ENCODE measurements at regions not wholly inside any gene's neighbourhood (a gene's known extent, or its start where the extent isn't known, plus 50 kb on each side); places are given as distances from the start of the nearest gene placed in this dataset.
A peak's percentile ranks its signal among the peaks of the same experiment; 100 is the strongest.

- peaks cover 3% of the 10 kb centered on the region for H3K27me3 ChIP-seq (ENCODE audit: insufficient read depth, insufficient read length)
- H3K9ac ChIP-seq (ENCODE audit: insufficient read length, low read depth), result peak overlapping the region; percentile 28
- peaks cover 5% of the 10 kb centered on the region for H3K4me1 ChIP-seq (ENCODE audit: insufficient read depth, insufficient read length)
- no peaks in the 10 kb centered on the region for H3K9me3 ChIP-seq (ENCODE audit: insufficient read depth, low read length)
- TF ChIP-seq SUZ12 (IDR thresholded peaks at IDR 0.05; ENCODE audit: extremely low read depth, insufficient read depth, insufficient read length), result no peak
- no peak for TF ChIP-seq ZNF274 (IDR thresholded peaks at IDR 0.05; ENCODE audit: low read depth, low read length)
- no peak for TF ChIP-seq YY1 (IDR thresholded peaks at IDR 0.05; ENCODE audit: insufficient read depth, insufficient read length)
- no peak overlapping the region for H3K4me3 ChIP-seq (ENCODE audit: insufficient read length, low read depth)
- peak; percentile 35 for DNase-seq (ENCODE audit: low read depth, low spot score)
- H3K36me3 ChIP-seq (ENCODE audit: insufficient read depth, insufficient read length, low read length), result no peaks in the 10 kb centered on the region
Measured at GRCh38 chr2:41871080-41871479, 176.7 kb upstream of the PKDCC start.

GRCh38 chr2:41872646-41873045 is 175.2 kb upstream of the PKDCC start:
- peaks cover 3% of the 10 kb centered on the region for H3K27me3 ChIP-seq (ENCODE audit: insufficient read depth, insufficient read length)
- peaks cover 5% of the 10 kb centered on the region for H3K4me1 ChIP-seq (ENCODE audit: insufficient read depth, insufficient read length)
- no peaks in the 10 kb centered on the region for H3K9me3 ChIP-seq (ENCODE audit: insufficient read depth, low read length)
- H3K9ac ChIP-seq (ENCODE audit: insufficient read length, low read depth), result no peak overlapping the region
- DNase-seq (ENCODE audit: low read depth, low spot score), result no peak
- H3K36me3 ChIP-seq (ENCODE audit: insufficient read depth, insufficient read length, low read length), result no peaks in the 10 kb centered on the region
- no peak overlapping the region for H3K4me3 ChIP-seq (ENCODE audit: insufficient read length, low read depth)
- TF ChIP-seq ZNF274 (IDR thresholded peaks at IDR 0.05; ENCODE audit: low read depth, low read length), result no peak
- no peak for TF ChIP-seq SUZ12 (IDR thresholded peaks at IDR 0.05; ENCODE audit: extremely low read depth, insufficient read depth, insufficient read length)
- no peak for TF ChIP-seq YY1 (IDR thresholded peaks at IDR 0.05; ENCODE audit: insufficient read depth, insufficient read length)

- no peak for DNase-seq (ENCODE audit: low read depth, low spot score)
- Histone ChIP-seq H3K4me1 (ENCODE audit: insufficient read depth, insufficient read length) (peaks cover 5% of the 10 kb centered on the region), H3K9me3 (ENCODE audit: insufficient read depth, low read length) (no peaks in the 10 kb centered on the region), H3K27me3 (ENCODE audit: insufficient read depth, insufficient read length) (peaks cover 3% of the 10 kb centered on the region), H3K4me3 (ENCODE audit: insufficient read length, low read depth) (no peak overlapping the region), H3K36me3 (ENCODE audit: insufficient read depth, insufficient read length, low read length) (no peaks in the 10 kb centered on the region), H3K9ac (ENCODE audit: insufficient read length, low read depth) (no peak overlapping the region)
- TF ChIP-seq SUZ12 (IDR thresholded peaks at IDR 0.05; ENCODE audit: extremely low read depth, insufficient read depth, insufficient read length), result no peak
Measured at GRCh38 chr2:41873102-41874031, 174.5 kb upstream of the PKDCC start.

GRCh38 chr2:41877114-41877678 is 170.6 kb upstream of the PKDCC start:
- Histone ChIP-seq H3K4me3 (ENCODE audit: insufficient read length, low read depth) (no peak overlapping the region), H3K9me3 (ENCODE audit: insufficient read depth, low read length) (no peaks in the 10 kb centered on the region), H3K9ac (ENCODE audit: insufficient read length, low read depth) (no peak overlapping the region), H3K27me3 (ENCODE audit: insufficient read depth, insufficient read length) (no peaks in the 10 kb centered on the region), H3K4me1 (ENCODE audit: insufficient read depth, insufficient read length) (no peaks in the 10 kb centered on the region), H3K36me3 (ENCODE audit: insufficient read depth, insufficient read length, low read length) (no peaks in the 10 kb centered on the region)
- no peak for TF ChIP-seq SUZ12 (IDR thresholded peaks at IDR 0.05; ENCODE audit: extremely low read depth, insufficient read depth, insufficient read length)
- no peak for DNase-seq (ENCODE audit: low read depth, low spot score)

- Histone ChIP-seq H3K9me3 (ENCODE audit: insufficient read depth, low read length) (no peaks in the 10 kb centered on the region), H3K9ac (ENCODE audit: insufficient read length, low read depth) (no peak overlapping the region), H3K36me3 (ENCODE audit: insufficient read depth, insufficient read length, low read length) (no peaks in the 10 kb centered on the region), H3K27me3 (ENCODE audit: insufficient read depth, insufficient read length) (no peaks in the 10 kb centered on the region), H3K4me3 (ENCODE audit: insufficient read length, low read depth) (no peak overlapping the region), H3K4me1 (ENCODE audit: insufficient read depth, insufficient read length) (no peaks in the 10 kb centered on the region)
- no peak for DNase-seq (ENCODE audit: low read depth, low spot score)
- TF ChIP-seq YY1 (IDR thresholded peaks at IDR 0.05; ENCODE audit: insufficient read depth, insufficient read length) (no peak), SUZ12 (IDR thresholded peaks at IDR 0.05; ENCODE audit: extremely low read depth, insufficient read depth, insufficient read length) (no peak)
Measured at GRCh38 chr2:41878056-41878455, 169.8 kb upstream of the PKDCC start.

GRCh38 chr2:41878716-41879234 is 169.0 kb upstream of the PKDCC start:
- Histone ChIP-seq H3K4me3 (ENCODE audit: insufficient read length, low read depth) (no peak overlapping the region), H3K9me3 (ENCODE audit: insufficient read depth, low read length) (no peaks in the 10 kb centered on the region), H3K9ac (ENCODE audit: insufficient read length, low read depth) (no peak overlapping the region), H3K4me1 (ENCODE audit: insufficient read depth, insufficient read length) (no peaks in the 10 kb centered on the region), H3K36me3 (ENCODE audit: insufficient read depth, insufficient read length, low read length) (no peaks in the 10 kb centered on the region), H3K27me3 (ENCODE audit: insufficient read depth, insufficient read length) (no peaks in the 10 kb centered on the region)
- no peak for TF ChIP-seq SUZ12 (IDR thresholded peaks at IDR 0.05; ENCODE audit: extremely low read depth, insufficient read depth, insufficient read length)
- TF ChIP-seq ZNF274 (IDR thresholded peaks at IDR 0.05; ENCODE audit: low read depth, low read length), result no peak
- TF ChIP-seq YY1 (IDR thresholded peaks at IDR 0.05; ENCODE audit: insufficient read depth, insufficient read length), result no peak
- DNase-seq (ENCODE audit: low read depth, low spot score), result no peak

- no peak for DNase-seq (ENCODE audit: low read depth, low spot score)
- no peak overlapping the region for H3K4me3 ChIP-seq (ENCODE audit: insufficient read length, low read depth)
- H3K36me3 ChIP-seq (ENCODE audit: insufficient read depth, insufficient read length, low read length), result no peaks in the 10 kb centered on the region
- no peak for TF ChIP-seq ZNF274 (IDR thresholded peaks at IDR 0.05; ENCODE audit: low read depth, low read length)
- TF ChIP-seq SUZ12 (IDR thresholded peaks at IDR 0.05; ENCODE audit: extremely low read depth, insufficient read depth, insufficient read length), result no peak
- TF ChIP-seq YY1 (IDR thresholded peaks at IDR 0.05; ENCODE audit: insufficient read depth, insufficient read length), result no peak
- no peaks in the 10 kb centered on the region for H3K27me3 ChIP-seq (ENCODE audit: insufficient read depth, insufficient read length)
- H3K9ac ChIP-seq (ENCODE audit: insufficient read length, low read depth), result no peak overlapping the region
- no peaks in the 10 kb centered on the region for H3K9me3 ChIP-seq (ENCODE audit: insufficient read depth, low read length)
- H3K4me1 ChIP-seq (ENCODE audit: insufficient read depth, insufficient read length), result no peaks in the 10 kb centered on the region
Measured at GRCh38 chr2:41879235-41879916, 168.4 kb upstream of the PKDCC start.

All from NT2/D1 (cell line).